ENCODE measurements at regions not wholly inside any gene's neighbourhood (a gene's known extent, or its start where the extent isn't known, plus 50 kb on each side); places are given as distances from the start of the nearest gene placed in this dataset.

GRCh38 chr2:236993286-236993685 is 92.4 kb upstream of the COPS8 start:
- TF ChIP-seq CTCF (conservative IDR thresholded peaks at IDR 0.05 in 1 of 2, IDR thresholded peaks at IDR 0.05 in 1 of 2; ENCODE audit: low read depth in 1 of 2, low read length in 2 of 2) (no peak), EZH2 (IDR thresholded peaks at IDR 0.05; ENCODE audit: low read length, missing control alignments) (no peak)
- no peaks in the 10 kb centered on the region for H3K36me3 ChIP-seq (ENCODE audit: control insufficient read depth, insufficient read depth, low read length)
- no peak overlapping the region for H3K27ac ChIP-seq (ENCODE audit: insufficient read depth, low read length)
- H3K4me1 ChIP-seq (ENCODE audit: control insufficient read depth, extremely low read depth, insufficient read depth, low read length): no peaks in the 10 kb centered on the region
- no peak overlapping the region for H3K4me2 ChIP-seq (ENCODE audit: extremely low read depth, insufficient read depth, low read length)
- no peak overlapping the region for H3K9ac ChIP-seq (ENCODE audit: insufficient read depth, low read length)
- H3K4me3 ChIP-seq (replicated peaks in 1 of 4; ENCODE audit: control extremely low read depth in 1 of 4, insufficient read depth in 1 of 4, low read depth in 3 of 4, low read length in 4 of 4): no peak overlapping the region
- no peaks in the 10 kb centered on the region for H4K20me1 ChIP-seq (ENCODE audit: control insufficient read depth, extremely low read depth, insufficient read depth, low read length)
- H3K79me2 ChIP-seq (ENCODE audit: control insufficient read depth, insufficient read depth, low read length): no peaks in the 10 kb centered on the region
- no peak for DNase-seq (ENCODE audit: low read depth in 2 of 2)
- no peaks in the 10 kb centered on the region for H3K9me3 ChIP-seq (ENCODE audit: control insufficient read depth, insufficient read depth, low read depth, low read length)
- H3K27me3 ChIP-seq (ENCODE audit: control insufficient read depth, insufficient read depth, low read length): peaks cover 2% of the 10 kb centered on the region
- H2AFZ ChIP-seq (ENCODE audit: low read length): no peak overlapping the region

GRCh38 chr2:236994361-236994760 is 91.3 kb upstream of the COPS8 start:
- Histone ChIP-seq H2AFZ (ENCODE audit: low read length) (no peak overlapping the region), H3K4me3 (replicated peaks in 1 of 4; ENCODE audit: control extremely low read depth in 1 of 4, insufficient read depth in 1 of 4, low read depth in 3 of 4, low read length in 4 of 4) (no peak overlapping the region), H3K27ac (ENCODE audit: insufficient read depth, low read length) (no peak overlapping the region), H3K9ac (ENCODE audit: insufficient read depth, low read length) (no peak overlapping the region), H4K20me1 (ENCODE audit: control insufficient read depth, extremely low read depth, insufficient read depth, low read length) (no peaks in the 10 kb centered on the region), H3K4me1 (ENCODE audit: control insufficient read depth, extremely low read depth, insufficient read depth, low read length) (no peaks in the 10 kb centered on the region), H3K9me3 (ENCODE audit: control insufficient read depth, insufficient read depth, low read depth, low read length) (no peaks in the 10 kb centered on the region), H3K4me2 (ENCODE audit: extremely low read depth, insufficient read depth, low read length) (no peak overlapping the region), H3K36me3 (ENCODE audit: control insufficient read depth, insufficient read depth, low read length) (no peaks in the 10 kb centered on the region), H3K79me2 (ENCODE audit: control insufficient read depth, insufficient read depth, low read length) (no peaks in the 10 kb centered on the region), H3K27me3 (ENCODE audit: control insufficient read depth, insufficient read depth, low read length) (peaks cover 2% of the 10 kb centered on the region)
- no peak for TF ChIP-seq CTCF (conservative IDR thresholded peaks at IDR 0.05 in 1 of 2, IDR thresholded peaks at IDR 0.05 in 1 of 2; ENCODE audit: low read depth in 1 of 2, low read length in 2 of 2)
- TF ChIP-seq EZH2 (IDR thresholded peaks at IDR 0.05; ENCODE audit: low read length, missing control alignments): no peak
- no peak for DNase-seq (ENCODE audit: low read depth in 2 of 2)

- Histone ChIP-seq H3K4me2 (ENCODE audit: extremely low read depth, insufficient read depth, low read length) (no peak overlapping the region), H3K27me3 (ENCODE audit: control insufficient read depth, insufficient read depth, low read length) (no peaks in the 10 kb centered on the region), H2AFZ (ENCODE audit: low read length) (no peak overlapping the region), H3K9ac (ENCODE audit: insufficient read depth, low read length) (no peak overlapping the region), H3K36me3 (ENCODE audit: control insufficient read depth, insufficient read depth, low read length) (no peaks in the 10 kb centered on the region), H3K4me3 (replicated peaks in 1 of 4; ENCODE audit: control extremely low read depth in 1 of 4, insufficient read depth in 1 of 4, low read depth in 3 of 4, low read length in 4 of 4) (no peak overlapping the region), H3K4me1 (ENCODE audit: control insufficient read depth, extremely low read depth, insufficient read depth, low read length) (no peaks in the 10 kb centered on the region), H3K27ac (ENCODE audit: insufficient read depth, low read length) (no peak overlapping the region), H3K9me3 (ENCODE audit: control insufficient read depth, insufficient read depth, low read depth, low read length) (no peaks in the 10 kb centered on the region), H3K79me2 (ENCODE audit: control insufficient read depth, insufficient read depth, low read length) (no peaks in the 10 kb centered on the region), H4K20me1 (ENCODE audit: control insufficient read depth, extremely low read depth, insufficient read depth, low read length) (no peaks in the 10 kb centered on the region)
- TF ChIP-seq EZH2 (IDR thresholded peaks at IDR 0.05; ENCODE audit: low read length, missing control alignments) (no peak), CTCF (conservative IDR thresholded peaks at IDR 0.05 in 1 of 2, IDR thresholded peaks at IDR 0.05 in 1 of 2; ENCODE audit: low read depth in 1 of 2, low read length in 2 of 2) (no peak)
- DNase-seq (ENCODE audit: low read depth in 2 of 2): peak in 1 of 2 donors; percentile 69
Observed at GRCh38 chr2:236997069-236997715, 88.5 kb upstream of the COPS8 start.

Measured in fibroblast of lung (primary cell).